ENCODE measurements at regions not wholly inside any gene's neighbourhood (a gene's known extent, or its start where the extent isn't known, plus 50 kb on each side); places are given as distances from the start of the nearest gene placed in this dataset.

Small RNA genes in the stretch of these regions (small RNA-seq; reads per million reads assigned to genes)
- gene AC017007.1: 0 reads per million in 3 experiments
- gene RF00019: 0 to 1.2 (median 0) reads per million in 3 experiments

Data from neural cell (in vitro differentiated cells).